D721Med (cell line): ENCODE measurements at regions not wholly inside any gene's neighbourhood (a gene's known extent, or its start where the extent isn't known, plus 50 kb on each side); places are given as distances from the start of the nearest gene placed in this dataset.
"Not testable (repeated sequence)": the region's sequence is repeated elsewhere in the genome, so short reads cannot be mapped to it uniquely, and the experiment has no call there.

ENCODE experiments used
- DNase-seq: peaks from one replicate; pipeline ENCODE4 v3.0.0; 2011; ENCODE audit warnings: low spot score; ENCODE audit not compliant: insufficient read length
- FAIRE-seq: peaks from 2 replicates; lab custom pipeline; 2011; peaks lifted over from hg19 to GRCh38; lab: Jason Lieb, UNC
- TF ChIP-seq, protein P1 (sequence below): IDR thresholded peaks from 2 replicates; pipeline ENCODE4 v1.5.1; 2012; ENCODE audit warnings: mild to moderate bottlenecking, control low read depth; ENCODE audit not compliant: insufficient read depth; ENCODE audit errors: missing control alignments

DNA sequence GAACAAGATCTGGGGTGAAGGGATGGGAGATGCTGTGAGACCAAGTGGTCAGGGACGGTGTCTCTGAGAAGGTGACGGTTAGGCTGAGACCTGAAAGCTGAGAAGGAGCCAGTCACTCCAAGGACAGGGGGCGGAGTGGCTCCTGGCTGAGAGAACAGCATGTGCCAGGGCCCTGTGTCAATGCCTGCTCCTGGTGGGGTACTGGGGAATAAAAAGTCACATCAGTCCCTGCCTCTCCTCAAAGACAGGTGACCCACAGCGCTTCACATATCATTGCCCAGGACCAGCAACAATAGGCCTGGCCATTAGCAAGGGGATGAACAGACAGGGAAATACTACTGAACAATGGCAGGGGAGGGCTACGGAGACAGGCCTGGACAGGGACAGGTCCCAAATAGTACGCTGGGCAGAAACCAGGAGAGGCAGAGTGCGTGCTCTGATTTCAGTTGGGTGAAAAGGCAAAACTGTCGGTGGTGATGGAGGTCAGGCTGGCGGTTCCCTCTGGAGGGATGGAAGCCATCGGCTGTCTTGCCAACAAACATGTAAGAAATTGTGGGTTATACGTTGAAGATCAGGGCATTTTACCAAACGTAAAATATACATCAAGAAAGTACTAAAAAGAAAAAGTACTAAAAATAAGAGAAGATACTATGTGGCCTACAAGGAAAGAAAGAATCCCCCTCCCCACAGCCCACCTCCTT, 64.3 kb downstream of the C9orf50 start:
- DNase-seq (no peak), FAIRE-seq (no peak)
- TF ChIP-seq, protein P1, sequence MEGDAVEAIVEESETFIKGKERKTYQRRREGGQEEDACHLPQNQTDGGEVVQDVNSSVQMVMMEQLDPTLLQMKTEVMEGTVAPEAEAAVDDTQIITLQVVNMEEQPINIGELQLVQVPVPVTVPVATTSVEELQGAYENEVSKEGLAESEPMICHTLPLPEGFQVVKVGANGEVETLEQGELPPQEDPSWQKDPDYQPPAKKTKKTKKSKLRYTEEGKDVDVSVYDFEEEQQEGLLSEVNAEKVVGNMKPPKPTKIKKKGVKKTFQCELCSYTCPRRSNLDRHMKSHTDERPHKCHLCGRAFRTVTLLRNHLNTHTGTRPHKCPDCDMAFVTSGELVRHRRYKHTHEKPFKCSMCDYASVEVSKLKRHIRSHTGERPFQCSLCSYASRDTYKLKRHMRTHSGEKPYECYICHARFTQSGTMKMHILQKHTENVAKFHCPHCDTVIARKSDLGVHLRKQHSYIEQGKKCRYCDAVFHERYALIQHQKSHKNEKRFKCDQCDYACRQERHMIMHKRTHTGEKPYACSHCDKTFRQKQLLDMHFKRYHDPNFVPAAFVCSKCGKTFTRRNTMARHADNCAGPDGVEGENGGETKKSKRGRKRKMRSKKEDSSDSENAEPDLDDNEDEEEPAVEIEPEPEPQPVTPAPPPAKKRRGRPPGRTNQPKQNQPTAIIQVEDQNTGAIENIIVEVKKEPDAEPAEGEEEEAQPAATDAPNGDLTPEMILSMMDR, result no peak

DNA sequence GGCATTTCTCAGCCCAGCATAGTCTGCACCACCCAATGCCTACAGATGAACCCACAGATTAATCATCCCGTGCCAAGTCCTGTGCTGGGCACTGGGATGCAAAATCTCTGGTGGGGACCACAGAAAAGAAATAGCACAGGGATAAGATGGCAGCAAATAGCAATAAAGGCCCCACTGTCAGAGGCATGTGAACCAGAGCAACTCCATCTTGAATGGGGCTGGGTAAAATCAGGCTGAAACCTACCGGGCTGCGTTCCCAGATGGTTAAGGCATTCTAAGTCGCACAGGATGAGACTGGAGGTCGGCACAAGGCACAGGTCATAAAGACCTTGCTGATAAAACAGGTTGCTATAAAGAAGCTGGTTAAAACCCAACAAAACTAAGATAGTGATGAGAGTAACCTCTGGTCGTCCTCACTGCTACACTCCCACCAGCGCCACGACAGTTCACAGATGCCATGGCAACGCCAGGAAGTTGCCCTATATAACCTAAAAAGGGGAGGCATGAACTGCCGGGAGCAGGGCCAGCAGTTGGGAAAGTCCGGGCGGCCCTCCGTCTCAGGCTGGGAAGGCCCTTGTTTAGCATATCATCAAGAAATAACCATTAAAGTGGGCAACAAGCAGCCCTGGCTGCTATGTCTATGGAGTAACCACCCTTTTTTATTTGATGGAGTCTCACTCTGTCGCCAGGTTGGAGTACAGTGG, 65.2 kb downstream of the C9orf50 start:
- TF ChIP-seq, protein P1, result no peak
- no peak for DNase-seq
- no peak for FAIRE-seq

DNA sequence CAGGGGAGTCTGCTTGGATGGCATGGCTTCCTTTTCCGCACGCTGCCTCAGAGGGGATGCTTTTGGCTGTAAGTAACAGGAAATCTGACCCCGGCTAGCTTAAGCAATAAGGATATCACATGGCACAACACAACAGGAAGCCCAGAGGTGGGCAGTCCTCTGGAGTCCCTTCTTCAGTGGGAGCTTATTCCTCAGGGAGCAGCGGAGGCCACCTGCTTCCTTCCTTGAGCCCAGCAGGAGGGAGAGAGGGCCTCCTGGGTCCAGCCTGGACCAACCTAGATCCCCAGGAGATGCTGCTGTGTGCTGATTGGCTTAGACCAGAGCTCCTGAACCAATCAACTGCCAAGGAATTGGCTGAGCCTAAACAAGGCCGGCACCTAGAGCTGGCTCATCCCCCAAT, 66.3 kb downstream of the C9orf50 start:
- FAIRE-seq (no peak), DNase-seq (no peak)
- TF ChIP-seq, protein P1, result no peak

DNA sequence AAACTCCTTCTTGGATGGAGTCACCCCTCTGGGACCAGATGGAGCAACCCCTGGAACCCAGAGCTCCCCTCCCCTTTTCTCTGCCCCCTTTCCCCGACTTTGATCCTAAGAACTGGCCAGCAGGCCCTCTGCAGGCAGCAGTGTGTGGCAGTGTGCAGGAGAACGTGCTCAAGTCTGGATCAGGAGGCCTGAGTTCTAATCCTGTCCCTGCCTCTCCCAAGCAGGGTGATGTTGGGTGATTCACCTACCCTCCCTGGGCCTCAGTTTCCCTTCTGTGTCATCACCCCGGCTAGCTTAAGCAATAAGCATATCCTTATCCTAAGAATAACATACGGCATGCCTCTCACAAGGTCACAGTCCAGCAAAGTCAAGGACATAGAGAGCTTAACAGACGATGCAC, 67.6 kb downstream of the C9orf50 start:
- TF ChIP-seq, protein P1, result no peak
- FAIRE-seq (no peak), DNase-seq (no peak)

DNA sequence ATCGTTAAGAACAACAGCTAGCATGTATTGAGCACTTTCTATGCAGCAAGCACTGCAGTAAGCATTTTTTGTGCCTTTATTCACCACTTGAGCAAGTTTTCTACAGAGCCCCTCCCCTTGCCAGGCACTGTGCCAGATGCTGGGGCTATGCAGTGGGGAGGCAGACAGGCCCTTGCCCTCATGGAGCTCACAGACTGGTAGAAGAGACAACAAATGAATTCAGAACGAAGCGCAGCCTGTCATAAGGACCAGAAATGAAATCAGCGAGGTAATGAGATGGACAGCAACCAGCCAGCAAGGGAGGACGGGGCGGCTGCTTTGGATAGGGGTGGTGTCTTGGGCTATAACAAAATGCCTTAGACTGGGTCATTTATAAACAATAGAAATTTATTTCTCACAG, 68.8 kb downstream of the C9orf50 start:
- TF ChIP-seq, protein P1, result no peak
- FAIRE-seq (no peak), DNase-seq (no peak)

DNA sequence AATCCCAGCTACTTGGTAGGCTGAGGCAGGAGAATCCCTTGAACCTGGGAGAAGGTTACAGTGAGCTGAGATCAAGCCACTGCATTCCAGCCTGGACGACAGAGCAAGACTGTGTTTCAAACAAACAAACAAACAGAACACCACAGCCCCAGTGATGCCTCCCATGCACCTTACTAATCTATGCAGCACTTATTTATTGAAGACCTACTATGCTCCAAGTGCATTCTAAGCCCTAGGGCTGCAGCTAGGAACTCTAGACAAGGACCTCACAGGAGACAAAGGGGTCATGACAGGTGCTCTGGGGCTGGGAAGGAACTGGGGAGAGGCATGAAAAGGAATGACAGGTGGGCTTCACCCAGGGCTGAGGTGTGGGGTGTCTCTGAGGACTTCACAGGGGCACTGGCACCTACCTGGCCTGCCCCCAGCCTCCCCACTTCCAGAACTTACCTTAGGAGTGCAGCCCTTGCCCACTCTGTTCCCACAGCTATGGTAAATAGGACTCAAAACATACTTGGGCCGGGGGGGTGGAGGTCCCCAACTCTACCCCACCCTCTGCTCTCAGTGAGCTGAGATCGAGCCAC, 69.4 kb downstream of the C9orf50 start:
- TF ChIP-seq, protein P1, result no peak
- FAIRE-seq, result no peak
- no peak for DNase-seq

DNA sequence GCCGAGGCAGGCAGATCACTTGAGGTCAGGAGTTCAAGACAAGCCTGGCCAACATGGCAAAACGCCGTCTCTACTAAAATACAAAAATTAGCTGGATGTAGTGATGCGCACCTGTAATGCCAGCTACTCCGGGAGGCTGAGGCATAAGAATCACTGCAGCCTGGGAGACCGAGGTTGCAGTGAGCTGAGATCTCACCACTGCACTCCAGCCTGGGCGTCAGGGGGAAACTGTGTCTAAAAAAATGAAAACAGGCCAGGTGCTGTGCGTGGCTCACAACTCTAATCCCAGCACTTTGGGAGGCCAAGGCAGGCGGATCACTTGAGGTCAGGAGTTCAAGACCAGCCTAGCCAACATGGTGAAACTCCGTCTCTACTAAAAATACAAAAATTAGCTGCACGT, 69.9 kb downstream of the C9orf50 start:
- DNase-seq, FAIRE-seq: not testable (repeated sequence)
